Stimulated activated naive B cell treated with anti-CD40 and anti-IgM and Interleukin-4, amounts not matched to agents 10 μg/mL and 1 μg/mL and 100 μg/mL, for 72 hours (primary cell): ENCODE measurements at regions not wholly inside any gene's neighbourhood (a gene's known extent, or its start where the extent isn't known, plus 50 kb on each side); places are given as distances from the start of the nearest gene placed in this dataset.

ENCODE experiments used
- ATAC-seq, 2 donors: fragments of 150-1000 bp; cut with Tn5 transposase; replicated peaks; 2 replicates each; pipeline ENCODE4 v1.10.0; 2021; ENCODE audit warnings: moderate library complexity in 1 of 2
- DNase-seq: peaks from one replicate; pipeline ENCODE4 v3.0.0; 2021
- H3K27ac Mint-ChIP-seq: one replicate; pipeline ENCODE4 v1.8.0; 2022; ENCODE audit warnings: mild to moderate bottlenecking, mixed read lengths
- H3K27me3 Mint-ChIP-seq, 2 donors: one replicate each; pipeline ENCODE4 v1.8.0; 2022; ENCODE audit warnings: mixed read lengths in 2 of 2
- H3K36me3 Mint-ChIP-seq, 2 donors: one replicate each; pipeline ENCODE4 v1.8.0; 2022; ENCODE audit warnings: mixed read lengths in 2 of 2, mild to moderate bottlenecking in 1 of 2
- H3K4me1 Mint-ChIP-seq, 2 donors: one replicate each; pipeline ENCODE4 v1.8.0; 2022; ENCODE audit warnings: mixed read lengths in 2 of 2, mild to moderate bottlenecking in 1 of 2
- H3K4me3 Mint-ChIP-seq, 2 donors: one replicate each; pipeline ENCODE4 v1.8.0; 2022; ENCODE audit warnings: mild to moderate bottlenecking in 2 of 2, mixed read lengths in 2 of 2, moderate library complexity in 1 of 2
- H3K9me3 Mint-ChIP-seq, 2 donors: one replicate each; pipeline ENCODE4 v1.8.0; 2022; ENCODE audit warnings: mixed read lengths in 2 of 2, mild to moderate bottlenecking in 1 of 2

DNA sequence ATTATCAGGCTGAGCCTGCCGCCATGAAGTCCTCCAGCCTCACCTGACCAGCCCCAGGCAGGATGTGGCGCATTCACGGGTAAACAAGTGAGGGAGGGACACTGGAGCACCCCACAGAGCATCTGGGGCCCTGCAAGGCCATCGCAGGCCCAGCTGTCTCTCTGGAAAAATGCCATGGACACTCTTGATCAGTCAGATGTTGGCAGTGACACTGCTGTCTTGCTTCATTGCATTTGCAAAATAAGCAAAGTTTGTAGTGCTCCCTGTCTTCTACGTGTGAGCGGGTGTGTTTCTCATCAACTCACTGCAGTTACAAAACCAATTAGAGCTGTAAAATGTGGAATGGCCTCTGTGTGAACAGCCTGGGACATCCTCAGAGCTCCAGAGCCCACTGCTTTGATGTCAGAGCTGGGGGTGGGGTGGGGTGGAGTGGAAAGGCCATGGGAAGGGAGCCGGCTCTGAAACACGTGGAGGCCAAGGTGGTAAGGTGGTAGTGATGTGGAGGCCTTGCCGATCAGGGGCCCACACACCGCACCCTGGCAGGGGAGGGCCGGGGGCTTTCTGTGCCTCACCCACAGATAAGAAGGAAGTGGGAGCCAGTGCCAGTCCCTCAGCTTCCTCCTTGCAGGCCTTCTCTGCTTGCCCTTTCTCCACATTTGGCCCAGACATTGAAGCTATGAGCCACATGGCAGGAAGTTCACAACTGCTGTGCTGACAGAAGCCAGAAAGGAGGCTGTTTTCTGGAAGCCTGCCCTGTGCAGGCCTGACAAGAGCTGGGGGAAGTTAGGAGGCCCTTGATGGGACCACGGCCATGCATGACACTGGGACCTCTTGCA lies 254.9 kb downstream of the RHOU start:
- DNase-seq (peak; percentile 10), ATAC-seq (peak; percentile 70 to 71)
- H3K4me3 Mint-ChIP-seq: no peak overlapping the region
- H3K27me3 Mint-ChIP-seq: no peaks in the 10 kb centered on the region
- H3K4me1 Mint-ChIP-seq: peaks cover 13 to 37% of the 10 kb centered on the region in 2 donors
- H3K9me3 Mint-ChIP-seq: no peaks in the 10 kb centered on the region
- no peaks in the 10 kb centered on the region for H3K36me3 Mint-ChIP-seq
- peak overlapping the region; percentile 25 for H3K27ac Mint-ChIP-seq

DNA sequence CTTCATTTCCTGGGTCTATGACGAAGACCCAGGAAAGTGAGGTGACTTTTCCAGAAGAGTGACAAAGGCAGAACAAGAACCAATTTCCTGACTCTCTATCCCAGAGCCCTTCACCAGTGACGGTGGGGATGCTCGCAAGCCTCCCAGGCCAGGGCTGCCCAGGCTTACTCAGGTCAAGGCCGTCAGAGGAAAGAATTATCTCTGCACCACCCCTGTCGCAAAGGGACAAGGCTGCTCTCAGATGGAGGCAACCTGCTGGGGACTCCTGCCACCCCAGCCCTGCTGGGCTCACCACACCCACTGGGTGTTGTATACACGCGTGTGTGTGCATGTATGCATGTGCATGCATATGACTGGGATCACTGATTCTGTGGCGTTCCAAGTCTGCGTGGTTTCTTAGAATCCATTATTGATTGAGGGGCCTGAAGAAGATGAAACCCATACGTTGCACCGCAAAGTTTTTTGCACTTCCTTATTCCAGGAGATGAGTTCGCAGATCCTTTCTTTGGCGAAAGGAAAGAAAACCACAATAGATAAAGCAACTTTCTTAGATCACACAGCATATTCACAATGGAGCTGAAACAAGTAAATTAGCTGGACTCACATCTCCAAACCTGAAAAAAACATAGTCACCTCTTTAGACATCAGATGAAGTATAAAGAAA lies 255.8 kb downstream of the RHOU start:
- peaks cover 13 to 33% of the 10 kb centered on the region in 2 donors for H3K4me1 Mint-ChIP-seq
- H3K9me3 Mint-ChIP-seq: no peaks in the 10 kb centered on the region
- ATAC-seq: no peak
- no peak overlapping the region for H3K27ac Mint-ChIP-seq
- no peak for DNase-seq
- H3K4me3 Mint-ChIP-seq: no peak overlapping the region
- no peaks in the 10 kb centered on the region for H3K27me3 Mint-ChIP-seq
- H3K36me3 Mint-ChIP-seq: no peaks in the 10 kb centered on the region

DNA sequence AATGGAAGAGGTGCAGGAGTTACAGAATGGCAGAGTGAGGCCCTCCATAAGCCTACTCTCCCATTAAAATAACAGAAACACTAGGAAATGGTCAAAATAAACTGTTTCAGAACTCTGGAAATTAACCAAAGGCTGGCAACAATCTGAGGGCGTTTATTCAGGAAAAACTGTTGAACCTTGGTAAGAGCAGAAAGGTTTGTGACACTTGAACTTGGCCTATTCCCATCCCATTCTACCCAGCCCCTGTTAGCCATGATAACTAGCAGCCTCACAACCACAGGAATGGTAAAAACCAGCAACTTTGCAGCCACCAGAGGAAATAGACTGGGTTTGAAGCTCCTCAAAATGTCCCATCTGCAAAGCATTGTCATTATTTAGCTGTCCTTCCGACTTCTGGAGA lies 256.8 kb downstream of the RHOU start:
- Mint-ChIP-seq H3K36me3 (no peaks in the 10 kb centered on the region), H3K4me1 (peaks cover 12 to 29% of the 10 kb centered on the region in 2 donors), H3K27ac (no peak overlapping the region)

DNA sequence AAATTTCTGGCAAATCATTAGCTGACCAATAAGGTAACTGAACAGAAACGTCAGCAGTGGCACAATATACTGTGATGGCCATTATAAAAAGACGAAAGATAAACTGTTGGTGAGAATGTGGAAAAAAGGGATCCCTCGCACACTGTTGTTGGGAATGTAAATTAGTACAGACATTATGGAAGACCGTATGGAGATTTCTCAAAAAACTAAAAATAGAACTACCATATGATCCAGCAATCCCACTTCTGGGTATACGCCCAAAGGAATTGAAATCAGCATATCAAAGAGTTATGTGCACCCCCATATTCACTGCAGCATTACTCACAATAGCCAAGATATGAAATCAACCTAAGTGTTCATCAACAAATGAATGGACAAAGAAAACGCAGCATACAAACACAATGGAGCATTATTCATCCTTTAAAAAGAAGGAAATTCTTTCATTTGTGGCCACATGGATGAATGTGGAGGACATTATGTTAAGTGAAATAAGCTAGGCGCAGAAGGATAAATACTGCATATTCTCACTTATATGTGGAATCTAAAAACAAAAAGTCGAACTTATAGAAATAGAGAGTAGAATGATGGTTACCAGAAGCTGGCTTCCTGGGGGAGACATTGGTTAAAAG lies 257.7 kb downstream of the RHOU start:
- DNase-seq (no peak), ATAC-seq (no peak)
- no peak overlapping the region for H3K27ac Mint-ChIP-seq
- H3K27me3 Mint-ChIP-seq: no peaks in the 10 kb centered on the region
- no peaks in the 10 kb centered on the region for H3K36me3 Mint-ChIP-seq
- H3K4me1 Mint-ChIP-seq: peaks cover 12 to 26% of the 10 kb centered on the region in 2 donors
- no peak overlapping the region for H3K4me3 Mint-ChIP-seq
- no peaks in the 10 kb centered on the region for H3K9me3 Mint-ChIP-seq

More for the DNA sequence above, 256.8 kb downstream of the RHOU start:
- H3K9me3 Mint-ChIP-seq: no peaks in the 10 kb centered on the region
- H3K4me3 Mint-ChIP-seq: no peak overlapping the region
- DNase-seq: no peak
- ATAC-seq: no peak
- no peaks in the 10 kb centered on the region for H3K27me3 Mint-ChIP-seq

DNA sequence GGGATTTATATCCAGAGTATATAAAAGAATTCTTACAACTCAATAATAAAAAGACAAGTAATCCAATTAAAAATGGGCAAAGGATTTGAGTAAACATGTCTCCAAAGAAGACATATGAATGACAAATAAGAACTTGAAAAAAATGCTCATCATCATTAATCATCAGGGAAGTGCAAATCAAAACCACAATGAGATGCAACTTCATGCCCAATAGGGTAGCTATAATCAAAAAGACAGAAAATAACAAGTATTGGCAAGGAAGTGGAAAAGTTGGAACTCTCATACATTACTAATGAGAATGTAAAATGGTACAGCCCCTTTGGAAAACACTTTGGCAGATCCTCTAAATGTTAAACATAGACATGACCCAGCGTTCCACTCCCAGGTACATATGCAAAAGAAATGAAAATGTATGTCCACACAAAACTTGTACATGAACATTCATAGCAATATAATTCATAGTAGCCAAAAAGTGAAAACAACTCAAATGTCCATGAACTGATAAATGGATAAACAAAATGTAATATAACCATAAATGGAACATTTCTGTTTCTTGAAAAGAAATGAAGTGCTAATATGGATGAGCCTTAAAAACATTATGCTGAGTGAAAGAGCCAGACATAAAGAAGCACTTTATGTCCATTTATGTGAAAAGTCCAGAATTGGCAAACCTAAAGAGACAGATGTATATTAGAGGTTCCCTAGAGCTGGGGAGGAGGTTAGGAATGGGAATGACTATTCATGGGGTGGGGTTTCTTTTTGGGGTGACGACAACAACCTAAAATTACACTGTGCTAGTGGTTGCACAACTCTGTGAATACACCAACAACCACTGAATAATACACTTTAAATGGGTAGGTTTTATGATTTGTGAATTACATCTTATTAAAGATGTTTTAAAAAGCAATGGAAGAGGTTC lies 259.7 kb downstream of the RHOU start:
- Mint-ChIP-seq H3K36me3 (no peaks in the 10 kb centered on the region), H3K27me3 (peaks cover 0 to 4% of the 10 kb centered on the region in 2 donors), H3K4me3 (no peak overlapping the region), H3K27ac (no peak overlapping the region), H3K9me3 (no peaks in the 10 kb centered on the region), H3K4me1 (peaks cover 8 to 11% of the 10 kb centered on the region in 2 donors)
- ATAC-seq: no peak
- DNase-seq: no peak

DNA sequence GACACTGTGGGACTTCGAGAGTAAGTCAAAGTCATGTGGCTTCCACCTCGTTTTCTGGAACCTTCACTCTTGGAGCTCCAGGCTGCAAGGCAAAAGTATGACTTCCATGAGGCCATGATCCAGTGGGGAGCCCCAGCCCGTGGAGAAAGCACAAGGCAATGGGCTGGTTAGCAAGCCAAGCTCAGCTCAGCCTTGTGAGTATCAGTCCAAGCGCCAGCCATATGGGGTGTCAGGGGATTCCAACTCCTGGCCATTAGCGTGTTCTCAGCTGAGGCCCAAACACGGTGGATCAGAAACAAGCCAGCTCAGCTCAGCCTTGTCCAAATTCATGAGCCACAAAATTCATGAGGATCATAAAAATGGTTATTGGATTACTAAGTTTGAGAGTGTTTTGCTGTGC lies 261.0 kb downstream of the RHOU start:
- no peak overlapping the region for H3K27ac Mint-ChIP-seq
- H3K36me3 Mint-ChIP-seq: no peaks in the 10 kb centered on the region
- ATAC-seq (no peak), DNase-seq (no peak)
- peaks cover 0 to 7% of the 10 kb centered on the region in 2 donors for H3K27me3 Mint-ChIP-seq
- peaks cover 2 to 6% of the 10 kb centered on the region in 2 donors for H3K4me1 Mint-ChIP-seq
- H3K4me3 Mint-ChIP-seq: no peak overlapping the region
- no peaks in the 10 kb centered on the region for H3K9me3 Mint-ChIP-seq

DNA sequence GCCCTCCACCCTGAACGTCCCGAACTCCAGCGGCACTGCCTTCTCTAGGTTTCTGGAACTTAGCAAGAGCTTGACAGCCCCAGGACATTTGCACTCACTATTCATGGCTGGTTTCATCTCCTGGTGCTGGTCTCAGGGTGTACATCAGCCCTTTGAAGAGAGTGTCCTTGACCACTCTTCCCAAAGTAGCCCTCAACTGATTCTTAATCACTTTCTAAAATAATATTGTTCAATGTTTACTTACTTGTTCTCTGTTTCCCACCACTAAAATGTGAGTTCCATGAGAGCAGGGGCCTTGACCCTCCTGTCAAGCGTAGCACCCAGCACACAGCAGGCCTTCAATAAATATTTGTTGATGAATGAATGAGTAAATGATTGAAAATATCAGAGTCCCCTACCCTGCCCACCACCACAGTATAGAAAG lies 262.5 kb downstream of the RHOU start:
- no peaks in the 10 kb centered on the region for H3K9me3 Mint-ChIP-seq
- H3K27me3 Mint-ChIP-seq: peaks cover 0 to 7% of the 10 kb centered on the region in 2 donors
- no peak overlapping the region for H3K4me3 Mint-ChIP-seq
- no peaks in the 10 kb centered on the region for H3K36me3 Mint-ChIP-seq
- ATAC-seq (no peak), DNase-seq (no peak)
- no peak overlapping the region for H3K27ac Mint-ChIP-seq
- peaks cover 2 to 6% of the 10 kb centered on the region in 2 donors for H3K4me1 Mint-ChIP-seq

DNA sequence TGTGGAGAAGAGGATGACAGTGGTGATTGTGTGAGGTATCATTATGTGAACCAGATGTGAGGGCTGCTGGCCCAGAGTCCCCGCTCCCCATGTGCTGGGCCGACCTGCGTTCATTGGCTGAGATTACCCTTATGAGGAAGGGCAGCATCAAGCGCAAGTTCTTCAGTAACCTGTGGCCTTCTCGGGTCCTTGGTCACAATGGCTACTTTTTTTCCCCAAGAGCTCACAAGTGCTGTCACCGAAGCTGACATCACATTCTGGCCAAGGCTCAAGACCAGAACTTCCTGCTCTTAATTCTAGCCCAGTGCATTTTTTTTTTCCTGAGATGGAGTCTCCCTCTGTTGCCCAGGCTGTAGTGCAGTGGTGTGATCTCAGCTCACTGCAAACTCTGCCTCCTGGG lies 262.9 kb downstream of the RHOU start:
- Mint-ChIP-seq H3K36me3 (no peaks in the 10 kb centered on the region), H3K4me3 (no peak overlapping the region), H3K9me3 (no peaks in the 10 kb centered on the region), H3K4me1 (peaks cover 2 to 6% of the 10 kb centered on the region in 2 donors), H3K27me3 (peaks cover 0 to 7% of the 10 kb centered on the region in 2 donors), H3K27ac (no peak overlapping the region)
- no peak for DNase-seq
- no peak for ATAC-seq

DNA sequence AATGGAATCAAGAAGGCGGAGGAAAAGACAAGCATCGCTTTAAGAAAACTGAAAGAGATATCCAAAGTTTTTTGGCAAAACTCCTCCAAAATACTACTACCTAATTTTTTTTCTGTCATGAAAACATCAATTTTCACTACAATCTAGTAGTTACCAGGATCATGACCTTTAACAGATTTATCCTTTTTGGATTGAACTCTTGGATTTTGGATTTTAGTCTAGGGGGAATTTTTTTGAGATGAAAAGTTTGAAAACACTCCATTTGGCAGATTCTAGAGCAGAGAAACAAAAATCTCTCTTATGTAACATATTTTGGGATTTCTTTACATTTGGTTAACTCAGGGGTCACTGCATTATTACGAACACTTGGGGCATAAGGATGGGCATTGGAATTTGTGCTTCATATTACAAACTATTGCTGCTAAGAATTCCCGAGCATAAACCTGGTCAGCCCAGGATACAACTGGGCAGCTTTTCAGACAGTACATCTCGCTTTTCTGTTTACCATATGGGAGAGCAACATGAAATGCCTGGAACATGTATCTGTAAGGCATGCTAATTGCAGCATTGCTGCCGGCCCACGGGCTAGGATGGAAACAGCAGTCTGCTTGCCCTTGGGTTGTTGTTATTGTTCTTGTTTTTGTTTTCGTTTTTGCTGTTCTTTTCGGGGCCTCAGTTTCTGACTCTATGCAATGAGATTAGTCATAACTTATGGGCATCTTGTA lies 264.3 kb downstream of the RHOU start:
- Mint-ChIP-seq H3K27ac (no peak overlapping the region), H3K36me3 (no peaks in the 10 kb centered on the region), H3K27me3 (peaks cover 0 to 7% of the 10 kb centered on the region in 2 donors), H3K9me3 (no peaks in the 10 kb centered on the region), H3K4me3 (no peak overlapping the region), H3K4me1 (peaks cover 2 to 6% of the 10 kb centered on the region in 2 donors)
- DNase-seq: no peak
- no peak for ATAC-seq

DNA sequence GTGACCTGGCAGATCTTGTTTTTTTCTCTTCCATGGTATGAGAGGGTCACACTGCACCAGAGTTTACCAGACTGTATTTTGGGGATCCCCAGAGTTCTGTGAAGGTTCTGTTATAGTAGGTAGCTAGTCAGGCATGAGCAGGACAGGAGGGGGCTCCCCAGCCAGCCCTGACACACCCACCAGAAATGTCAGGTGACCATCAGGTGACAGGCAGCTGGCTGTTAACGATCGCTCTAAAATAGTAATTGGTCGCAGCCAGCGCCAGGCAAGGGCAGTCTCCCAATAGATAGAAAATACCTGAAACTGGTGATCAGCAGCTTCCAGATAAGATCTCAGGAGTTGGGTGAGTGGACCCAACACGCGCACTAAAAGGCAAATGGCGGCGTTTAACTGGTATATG lies 264.9 kb downstream of the RHOU start:
- no peak for DNase-seq
- H3K36me3 Mint-ChIP-seq: no peaks in the 10 kb centered on the region
- no peak overlapping the region for H3K4me3 Mint-ChIP-seq
- H3K4me1 Mint-ChIP-seq: peaks cover 2 to 6% of the 10 kb centered on the region in 2 donors
- H3K9me3 Mint-ChIP-seq: no peaks in the 10 kb centered on the region
- no peak overlapping the region for H3K27ac Mint-ChIP-seq
- H3K27me3 Mint-ChIP-seq: peaks cover 0 to 7% of the 10 kb centered on the region in 2 donors
- peak in 1 of 2 donors; percentile 34 for ATAC-seq

DNA sequence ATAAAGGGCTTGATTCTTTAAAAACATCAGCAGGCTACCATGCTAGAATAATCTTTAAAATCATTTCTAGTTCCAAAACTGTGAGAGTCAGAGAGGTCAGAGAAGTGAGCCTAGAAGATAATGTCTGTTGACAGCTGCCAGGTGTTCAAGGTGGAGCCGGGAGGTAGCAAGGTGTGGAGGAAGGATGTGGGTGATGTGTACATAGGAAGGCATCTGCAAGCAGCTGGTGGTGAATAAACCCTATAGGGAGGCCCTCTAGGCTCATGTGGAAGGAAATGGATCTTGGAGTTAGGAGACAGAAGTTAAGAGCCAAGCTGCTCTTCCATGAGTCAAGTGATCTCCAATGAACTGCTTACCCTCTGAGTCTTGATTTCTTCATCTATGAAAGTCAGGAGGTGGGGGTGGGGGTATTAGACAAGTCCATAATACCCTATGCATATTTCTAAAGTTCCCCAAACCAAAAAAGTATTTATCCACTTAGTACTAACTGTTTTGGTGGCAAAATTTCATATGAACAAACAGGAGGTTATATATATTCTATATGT lies 266.3 kb downstream of the RHOU start:
- Mint-ChIP-seq H3K27ac (no peak overlapping the region), H3K4me3 (no peak overlapping the region), H3K9me3 (no peaks in the 10 kb centered on the region), H3K27me3 (peaks cover 0 to 7% of the 10 kb centered on the region in 2 donors), H3K36me3 (no peaks in the 10 kb centered on the region), H3K4me1 (peaks cover 2 to 6% of the 10 kb centered on the region in 2 donors)
- ATAC-seq: no peak
- DNase-seq: no peak

DNA sequence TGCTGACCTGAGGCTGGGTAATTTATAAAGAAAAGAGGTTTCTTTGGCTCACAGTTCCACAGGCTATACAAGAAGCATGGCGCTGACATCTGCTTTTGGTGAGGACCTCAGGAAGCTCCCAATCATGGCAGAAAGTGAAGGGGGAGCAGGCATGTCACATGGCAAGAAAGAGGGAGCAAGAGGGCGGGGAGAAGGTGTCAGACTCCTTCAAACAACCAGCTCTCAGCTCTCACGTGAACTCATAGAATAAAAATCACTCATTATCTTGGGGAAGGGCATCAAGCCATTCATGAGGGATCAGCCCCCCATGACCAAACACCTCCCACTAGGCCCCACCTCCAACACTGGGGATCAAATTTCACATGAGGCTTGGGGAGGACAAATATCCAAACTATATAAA lies 266.8 kb downstream of the RHOU start:
- H3K27me3 Mint-ChIP-seq: peaks cover 0 to 7% of the 10 kb centered on the region in 2 donors
- ATAC-seq (no peak), DNase-seq (no peak)
- H3K4me3 Mint-ChIP-seq: no peak overlapping the region
- H3K36me3 Mint-ChIP-seq: no peaks in the 10 kb centered on the region
- no peaks in the 10 kb centered on the region for H3K9me3 Mint-ChIP-seq
- H3K27ac Mint-ChIP-seq: no peak overlapping the region
- H3K4me1 Mint-ChIP-seq: peaks cover 2 to 6% of the 10 kb centered on the region in 2 donors

DNA sequence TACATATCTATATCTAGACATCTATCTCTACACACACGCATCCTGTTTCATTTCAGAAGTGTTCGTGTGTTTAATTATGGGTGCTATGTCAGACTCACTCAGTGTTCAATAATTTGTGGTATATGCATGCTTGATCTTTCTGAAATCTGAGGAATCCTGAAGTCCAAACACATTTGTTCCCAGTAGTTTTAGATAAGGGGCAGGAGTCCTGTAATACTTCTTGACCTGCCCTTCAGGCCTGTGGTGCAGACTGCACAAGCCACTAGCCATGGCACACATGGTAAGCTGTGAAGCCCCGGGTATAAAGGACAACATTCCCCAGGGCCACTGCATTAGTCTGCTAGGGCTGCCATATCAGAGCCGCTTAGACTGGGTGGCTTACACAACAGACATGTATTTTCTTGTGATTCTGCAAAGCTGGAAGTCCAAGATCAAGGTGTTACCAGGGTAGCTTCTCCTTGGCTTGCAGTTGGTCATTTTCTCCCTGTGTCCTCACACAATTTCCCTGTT lies 267.2 kb downstream of the RHOU start:
- Mint-ChIP-seq H3K4me1 (peaks cover 2 to 6% of the 10 kb centered on the region in 2 donors), H3K9me3 (no peaks in the 10 kb centered on the region), H3K4me3 (no peak overlapping the region), H3K27ac (no peak overlapping the region), H3K36me3 (no peaks in the 10 kb centered on the region), H3K27me3 (peaks cover 0 to 7% of the 10 kb centered on the region in 2 donors)
- DNase-seq (no peak), ATAC-seq (no peak)
